T-helper 9 cell (primary cell): ENCODE measurements at regions not wholly inside any gene's neighbourhood (a gene's known extent, or its start where the extent isn't known, plus 50 kb on each side); places are given as distances from the start of the nearest gene placed in this dataset.
"Not testable (repeated sequence)": the region's sequence is repeated elsewhere in the genome, so short reads cannot be mapped to it uniquely, and the experiment has no call there.

Source experiments
- DNase-seq: peaks from one replicate; pipeline ENCODE4 v3.0.0-alpha.2; 2020

GRCh38 chr13:105764486-105764885, 771.0 kb downstream of the EFNB2 start:
- no peak for DNase-seq

- DNase-seq: no peak
Measured at GRCh38 chr13:105763851-105764250, 771.6 kb downstream of the EFNB2 start.

- DNase-seq: no peak
Measured at GRCh38 chr13:105762096-105762495, 773.4 kb downstream of the EFNB2 start.

GRCh38 chr13:105758918-105759860, 776.3 kb downstream of the EFNB2 start:
- DNase-seq: no peak

GRCh38 chr13:105740739-105741138, 794.7 kb downstream of the EFNB2 start:
- no peak for DNase-seq

GRCh38 chr13:105737688-105738087, 797.8 kb downstream of the EFNB2 start:
- DNase-seq: no peak

- DNase-seq: no peak
Measured at GRCh38 chr13:105735281-105735680, 800.2 kb downstream of the EFNB2 start.

GRCh38 chr13:105732806-105733529, 802.5 kb downstream of the EFNB2 start:
- no peak for DNase-seq

- DNase-seq: no peak
Measured at GRCh38 chr13:105725887-105726286, 809.6 kb downstream of the EFNB2 start.

- DNase-seq: no peak
Measured at GRCh38 chr13:105721016-105721415, 814.4 kb downstream of the EFNB2 start.

- DNase-seq: no peak
Measured at GRCh38 chr13:105719859-105720258, 815.6 kb downstream of the EFNB2 start.

GRCh38 chr13:105709181-105709580, 826.3 kb downstream of the EFNB2 start:
- no peak for DNase-seq

GRCh38 chr13:105703843-105704242, 831.6 kb downstream of the EFNB2 start:
- DNase-seq: no peak

GRCh38 chr13:105702441-105702840, 833.0 kb downstream of the EFNB2 start:
- no peak for DNase-seq

- no peak for DNase-seq
Measured at GRCh38 chr13:105692769-105693168, 842.7 kb downstream of the EFNB2 start.

GRCh38 chr13:105684216-105684615, 851.2 kb downstream of the EFNB2 start:
- no peak for DNase-seq

GRCh38 chr13:105679838-105680237, 855.6 kb downstream of the EFNB2 start:
- no peak for DNase-seq

- no peak for DNase-seq
Measured at GRCh38 chr13:105678072-105678471, 857.4 kb downstream of the EFNB2 start.

GRCh38 chr13:105672881-105673280, 862.6 kb downstream of the EFNB2 start:
- no peak for DNase-seq

- not testable (repeated sequence) for DNase-seq
Measured at GRCh38 chr13:105671131-105671530, 864.3 kb downstream of the EFNB2 start.

GRCh38 chr13:105670179-105670990, 865.1 kb downstream of the EFNB2 start:
- no peak for DNase-seq

- no peak for DNase-seq
Measured at GRCh38 chr13:105665284-105665683, 870.2 kb downstream of the EFNB2 start.

GRCh38 chr13:105663182-105663581, 872.3 kb downstream of the EFNB2 start:
- DNase-seq: no peak
